Endothelial cell of umbilical vein (primary cell): ENCODE measurements at regions not wholly inside any gene's neighbourhood (a gene's known extent, or its start where the extent isn't known, plus 50 kb on each side); places are given as distances from the start of the nearest gene placed in this dataset.

Source experiments
- BruUV-seq: library from RNA; stranded (reverse); fragments of 400-500 nt; replicated peaks from 2 replicates; lab custom pipeline; 2021; lab: Mats Ljungman, UMichigan
- CTCF ChIA-PET: fragments of 300-600, 350-600 bp; sonication (Branson Sonifier 250); formaldehyde crosslinking; loops from one replicate; lab custom pipeline; 2021; ENCODE audit warnings: antibody characterized with exemption, inconsistent platforms; lab: Charles Lee
- POLR2A ChIA-PET: fragments of 300-600, 350-600 bp; sonication (Branson Sonifier 250); formaldehyde crosslinking; loops from one replicate; lab custom pipeline; 2021; ENCODE audit warnings: antibody characterized with exemption, inconsistent platforms; lab: Charles Lee
- DNase-seq: peaks from one replicate; pipeline ENCODE4 v3.0.0-alpha.2; 2011; ENCODE audit warnings: low read depth, low spot score
- FAIRE-seq: peaks from 2 replicates; lab custom pipeline; 2011; peaks lifted over from hg19 to GRCh38; lab: Jason Lieb, UNC
- H2AFZ ChIP-seq: 2 replicates; pipeline ENCODE4 v1.6.0; 2012; ENCODE audit warnings: low read depth, low read length, control low read depth, inconsistent platforms
- H3K27ac ChIP-seq: 2 replicates; pipeline ENCODE4 v1.5.1; 2011; ENCODE audit warnings: low read depth, mild to moderate bottlenecking, control low read depth, low read length, moderate library complexity; ENCODE audit not compliant: insufficient read depth
- H3K27me3 ChIP-seq, 2 experiments: 2 replicates each; pipeline versions ENCODE4 v1.6.0 to v1.6.1; 2011; ENCODE audit warnings: low read length in 2 of 2, mixed read lengths in 1 of 2; ENCODE audit not compliant: control insufficient read depth in 2 of 2, insufficient read depth in 2 of 2
- H3K36me3 ChIP-seq, 2 experiments: 2 replicates in 1 of 2; 3 replicates in 1 of 2; pipeline ENCODE4 v1.5.1; 2011; ENCODE audit warnings: low read length in 2 of 2, mild to moderate bottlenecking in 1 of 2, moderate library complexity in 1 of 2; ENCODE audit not compliant: control insufficient read depth in 2 of 2, insufficient read depth in 2 of 2; ENCODE audit errors: extremely low read depth in 1 of 2
- H3K4me1 ChIP-seq: 3 replicates; pipeline ENCODE4 v1.5.1; 2011; ENCODE audit warnings: mild to moderate bottlenecking, low read length; ENCODE audit not compliant: control insufficient read depth, insufficient read depth; ENCODE audit errors: extremely low read depth
- H3K4me2 ChIP-seq: 2 replicates; pipeline ENCODE4 v1.6.1; 2011; ENCODE audit warnings: low read length, control low read depth, mixed read lengths; ENCODE audit not compliant: insufficient read depth
- H3K4me3 ChIP-seq, 3 experiments: fragments of 200-600 bp in 1 of 3; sonication (generic), shearing (Covaris generic) in 1 of 3; replicated peaks in 1 of 3; 2 replicates each; pipeline ENCODE4 v1.5.1; 2011 to 2016; ENCODE audit warnings: control low read depth in 3 of 3, low read length in 3 of 3, mild to moderate bottlenecking in 2 of 3, inconsistent platforms in 1 of 3, low read depth in 1 of 3, moderate library complexity in 1 of 3; ENCODE audit not compliant: insufficient read depth in 1 of 3
- H3K79me2 ChIP-seq: 2 replicates; pipeline ENCODE4 v1.6.0; 2012; ENCODE audit warnings: low read length, inconsistent platforms; ENCODE audit not compliant: control insufficient read depth, insufficient read depth
- H3K9ac ChIP-seq: replicated peaks from 2 replicates; pipeline ENCODE3; 2011; ENCODE audit warnings: low read length, control low read depth; ENCODE audit not compliant: insufficient read depth; ENCODE audit errors: extremely low read depth
- H3K9me1 ChIP-seq: replicated peaks from 3 replicates; pipeline ENCODE4 v1.6.0; 2011; ENCODE audit warnings: mild to moderate bottlenecking, low read length; ENCODE audit not compliant: control insufficient read depth, insufficient read depth; ENCODE audit errors: extremely low read depth
- H3K9me3 ChIP-seq: replicated peaks from 2 replicates; pipeline ENCODE4 v1.5.1; 2012; ENCODE audit warnings: low read length, inconsistent platforms; ENCODE audit not compliant: control insufficient read depth, insufficient read depth
- H4K20me1 ChIP-seq: replicated peaks from 2 replicates; pipeline ENCODE3; 2011; ENCODE audit warnings: mild to moderate bottlenecking, low read length; ENCODE audit not compliant: control insufficient read depth, insufficient read depth; ENCODE audit errors: extremely low read depth
- CTCF ChIP-seq, 2 donors: IDR thresholded peaks; 1 replicate in 1 of 2; 2 replicates in 1 of 2; pipeline ENCODE4 v1.5.1; 2011; ENCODE audit warnings: low read length in 2 of 2, mild to moderate bottlenecking in 2 of 2, moderate library complexity in 2 of 2, control low read depth in 1 of 2, inconsistent platforms in 1 of 2, low read depth in 1 of 2; ENCODE audit not compliant: insufficient read depth in 1 of 2; ENCODE audit errors: extremely low read depth in 1 of 2
- EZH2 ChIP-seq: IDR thresholded peaks from 2 replicates; pipeline ENCODE4 v1.6.1; 2012; ENCODE audit warnings: borderline replicate concordance, low read depth, mild to moderate bottlenecking, moderate library complexity, low read length, inconsistent platforms; ENCODE audit not compliant: severe bottlenecking
- FOS ChIP-seq: IDR thresholded peaks from 2 replicates; pipeline ENCODE4 v1.6.1; 2011; ENCODE audit warnings: mild to moderate bottlenecking, low read length, moderate library complexity, borderline replicate concordance; ENCODE audit not compliant: insufficient read depth
- GATA2 ChIP-seq: IDR thresholded peaks from 2 replicates; pipeline ENCODE4 v1.7.0; 2011; ENCODE audit warnings: low read depth, mild to moderate bottlenecking, moderate library complexity, mixed read lengths, low read length; ENCODE audit not compliant: insufficient read length, insufficient read depth
- JUN ChIP-seq: IDR thresholded peaks from 2 replicates; pipeline ENCODE4 v1.6.1; 2011; ENCODE audit warnings: borderline replicate concordance, low read depth; ENCODE audit not compliant: insufficient read length, insufficient read depth
- MAX ChIP-seq: IDR thresholded peaks from 2 replicates; pipeline ENCODE4 v1.6.1; 2011; ENCODE audit not compliant: insufficient read depth, insufficient read length
- MYC ChIP-seq: IDR thresholded peaks from one replicate; pipeline ENCODE4 v1.6.1; 2011; ENCODE audit warnings: mild to moderate bottlenecking, low read depth, low read length
- POLR2A ChIP-seq: IDR thresholded peaks from 2 replicates; pipeline ENCODE4 v1.6.1; 2012; ENCODE audit warnings: low read depth, mild to moderate bottlenecking, control low read depth, low read length
- POLR2AphosphoS5 ChIP-seq: IDR thresholded peaks from 2 replicates; pipeline ENCODE4 v1.6.1; 2012; ENCODE audit warnings: low read depth, mild to moderate bottlenecking, control low read depth, low read length, moderate library complexity; ENCODE audit not compliant: insufficient read depth
- dilution Hi-C: fragments of 300-500 bp; cut with MboI; formaldehyde crosslinking; loops from one replicate; pipeline ENCODE4 v1.15.0; 2019; ENCODE audit warnings: low sequenced_read_pairs; ENCODE audit not compliant: extremely low pct_ligation_motif_present
- intact Hi-C: fragments of 100-400 bp; cut with micrococcal nuclease; formaldehyde crosslinking; loops from one replicate; pipeline ENCODE4 v1.10.0; 2022

- H3K4me2 ChIP-seq = no peak overlapping the region
- CTCF ChIA-PET = no interaction called here
- no peaks in the 10 kb centered on the region for H3K9me1 ChIP-seq
- no TSS peak for BruUV-seq
- H4K20me1 ChIP-seq = no peaks in the 10 kb centered on the region
- H3K79me2 ChIP-seq = no peaks in the 10 kb centered on the region
- peaks cover 2% of the 10 kb centered on the region for H3K9me3 ChIP-seq
- H3K36me3 ChIP-seq = no peaks in the 10 kb centered on the region
- no peaks in the 10 kb centered on the region for H3K4me1 ChIP-seq
- no peaks in the 10 kb centered on the region for H3K27me3 ChIP-seq
- intact Hi-C loops (no loop called here), dilution Hi-C loops (no loop called here)
- POLR2A ChIA-PET = no interaction called here
- H2AFZ ChIP-seq = no peak overlapping the region
- no peak overlapping the region for H3K27ac ChIP-seq
- no peak overlapping the region for H3K4me3 ChIP-seq
- DNase-seq (no peak), FAIRE-seq (no peak)
- TF ChIP-seq EZH2 = no peak
- TF ChIP-seq CTCF (IDR thresholded peaks at IDR 0.05; ENCODE audit: extremely low read depth in 1 of 2, insufficient read depth in 1 of 2, low read depth in 1 of 2, low read length in 2 of 2) = no peak
- TF ChIP-seq JUN = no peak
- no peak for TF ChIP-seq MYC
- TF ChIP-seq GATA2 = no peak
- TF ChIP-seq POLR2AphosphoS5 = no peak
- TF ChIP-seq POLR2A = no peak
- TF ChIP-seq FOS = no peak
- no peak for TF ChIP-seq MAX
- H3K9ac ChIP-seq = no peak overlapping the region
Measured at GRCh38 chr2:8267721-8268120, 414.1 kb upstream of the ID2 start.
